ENCODE measurements at regions not wholly inside any gene's neighbourhood (a gene's known extent, or its start where the extent isn't known, plus 50 kb on each side); places are given as distances from the start of the nearest gene placed in this dataset.

- WGBS, 2 donors (ENCODE audit: low coverage in 1 of 2) = 75 to 86% methylated on average over 4 to 7 of the region's 7 CpGs
- in situ Hi-C loops (cut with MboI; ENCODE audit: low pct_ligation_motif_present in 1 of 4, low pct_unique_long_range_greater_than_20kb in 1 of 4, low sequenced_read_pairs in 3 of 4) = no loop called here
- H3K27ac ChIP-seq = no peak overlapping the region
These were observed 393.0 kb upstream of the SALL3 start for GRCh38 chr18:78586586-78586985.

GRCh38 chr18:78587096-78587495 is 392.5 kb upstream of the SALL3 start:
- Histone ChIP-seq H3K27me3 (no peaks in the 10 kb centered on the region), H3K9me3 (no peaks in the 10 kb centered on the region), H3K4me1 (no peaks in the 10 kb centered on the region), H3K4me3 (no peak overlapping the region), H3K27ac (no peak overlapping the region), H3K36me3 (no peaks in the 10 kb centered on the region)
- no peak for DNase-seq
- TF ChIP-seq CTCF (IDR thresholded peaks at IDR 0.05) (no peak), POLR2AphosphoS5 (IDR thresholded peaks at IDR 0.05) (no peak), POLR2A (IDR thresholded peaks at IDR 0.05) (no peak), EP300 (IDR thresholded peaks at IDR 0.05; ENCODE audit: low read depth) (no peak)
- in situ Hi-C loops (cut with MboI; ENCODE audit: low pct_ligation_motif_present in 1 of 4, low pct_unique_long_range_greater_than_20kb in 1 of 4, low sequenced_read_pairs in 3 of 4) = no loop called here
- intact Hi-C loops (cut with DNase I; ENCODE audit: low total_unique reads) = no loop called here
- 53 to 71% methylated on average over 5 to 11 of the region's 11 CpGs for WGBS, 2 donors (ENCODE audit: low coverage in 1 of 2)

More at GRCh38 chr18:78586586-78586985, 393.0 kb upstream of the SALL3 start:
- Histone ChIP-seq H3K9me3 (no peaks in the 10 kb centered on the region), H3K4me1 (no peaks in the 10 kb centered on the region), H3K36me3 (no peaks in the 10 kb centered on the region), H3K27me3 (no peaks in the 10 kb centered on the region), H3K4me3 (no peak overlapping the region)
- no peak for DNase-seq
- TF ChIP-seq CTCF (IDR thresholded peaks at IDR 0.05) (no peak), POLR2A (IDR thresholded peaks at IDR 0.05) (no peak), EP300 (IDR thresholded peaks at IDR 0.05; ENCODE audit: low read depth) (no peak), POLR2AphosphoS5 (IDR thresholded peaks at IDR 0.05) (no peak)
- intact Hi-C loops (cut with DNase I; ENCODE audit: low total_unique reads) = no loop called here

- Histone ChIP-seq H3K27me3 (no peaks in the 10 kb centered on the region), H3K9me3 (no peaks in the 10 kb centered on the region), H3K4me3 (no peak overlapping the region), H3K4me1 (no peaks in the 10 kb centered on the region), H3K36me3 (no peaks in the 10 kb centered on the region), H3K27ac (no peak overlapping the region)
- in situ Hi-C loops (cut with MboI; ENCODE audit: low pct_ligation_motif_present in 1 of 4, low pct_unique_long_range_greater_than_20kb in 1 of 4, low sequenced_read_pairs in 3 of 4) = no loop called here
- intact Hi-C loops (cut with DNase I; ENCODE audit: low total_unique reads) = no loop called here
- TF ChIP-seq CTCF (IDR thresholded peaks at IDR 0.05) = no peak
- TF ChIP-seq POLR2AphosphoS5 (IDR thresholded peaks at IDR 0.05) = no peak
- TF ChIP-seq EP300 (IDR thresholded peaks at IDR 0.05; ENCODE audit: low read depth) = no peak
- no peak for TF ChIP-seq POLR2A (IDR thresholded peaks at IDR 0.05)
- no peak for DNase-seq
- WGBS, 2 donors (ENCODE audit: low coverage in 1 of 2) = 79 to 100% methylated on average over 2 to 24 of the region's 24 CpGs
These were observed 391.7 kb upstream of the SALL3 start for GRCh38 chr18:78587626-78588600.

GRCh38 chr18:78589916-78590437 is 389.6 kb upstream of the SALL3 start:
- WGBS, 2 donors (ENCODE audit: low coverage in 1 of 2) = 79 to 83% methylated on average over 2 to 9 of the region's 9 CpGs
- no peak for TF ChIP-seq POLR2A (IDR thresholded peaks at IDR 0.05)
- TF ChIP-seq CTCF (IDR thresholded peaks at IDR 0.05) = no peak
- TF ChIP-seq EP300 (IDR thresholded peaks at IDR 0.05; ENCODE audit: low read depth) = no peak
- TF ChIP-seq POLR2AphosphoS5 (IDR thresholded peaks at IDR 0.05) = no peak
- Histone ChIP-seq H3K9me3 (no peaks in the 10 kb centered on the region), H3K4me3 (no peak overlapping the region), H3K36me3 (no peaks in the 10 kb centered on the region), H3K27ac (no peak overlapping the region), H3K27me3 (no peaks in the 10 kb centered on the region), H3K4me1 (no peaks in the 10 kb centered on the region)
- in situ Hi-C loops (cut with MboI; ENCODE audit: low pct_ligation_motif_present in 1 of 4, low pct_unique_long_range_greater_than_20kb in 1 of 4, low sequenced_read_pairs in 3 of 4) (no loop called here), intact Hi-C loops (cut with DNase I; ENCODE audit: low total_unique reads) (no loop called here)
- no peak for DNase-seq
